ENCODE measurements at regions not wholly inside any gene's neighbourhood (a gene's known extent, or its start where the extent isn't known, plus 50 kb on each side); places are given as distances from the start of the nearest gene placed in this dataset.

DNA sequence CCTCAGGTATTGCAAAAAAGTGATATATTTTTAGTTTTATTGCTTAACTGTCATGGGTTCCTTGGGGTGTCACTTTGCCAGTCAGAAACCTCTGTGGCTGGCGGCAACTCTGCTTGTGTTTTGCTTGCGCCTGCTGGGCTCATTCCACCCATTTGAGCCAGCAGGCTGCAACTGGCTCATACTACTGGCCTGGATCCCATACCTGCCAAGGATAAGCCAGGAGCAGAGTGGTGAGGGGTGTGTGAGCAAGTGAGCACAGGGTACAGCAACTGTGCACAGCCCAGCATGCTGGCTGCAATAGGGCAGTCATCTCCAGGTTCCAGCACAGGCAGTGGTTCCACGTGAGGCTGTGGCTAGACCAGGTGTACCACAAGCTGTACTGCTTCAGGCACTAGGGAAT is 687.5 kb downstream of the NYAP2 start:
- H4K20me1 ChIP-seq (ENCODE audit: control insufficient read depth, insufficient read depth, insufficient read length), result no peaks in the 10 kb centered on the region
- H4K5ac ChIP-seq (ENCODE audit: insufficient read length, low read depth, low read length), result no peak overlapping the region
- H3K23me2 ChIP-seq (ENCODE audit: insufficient read length, low read depth, low read length, poor library complexity, severe bottlenecking), result no peaks in the 10 kb centered on the region

More for the DNA sequence above, 687.5 kb downstream of the NYAP2 start:
- H3K79me1 ChIP-seq (ENCODE audit: insufficient read depth, low read depth, low read length, poor library complexity, severe bottlenecking), result no peaks in the 10 kb centered on the region
- no peak overlapping the region for H2BK15ac ChIP-seq (ENCODE audit: low read depth, low read length)
- no CpG with 5 or more reads among the region's 3 CpGs for WGBS (ENCODE audit: extremely low coverage, insufficient read length, low lambda C conversion rate)
- no peak overlapping the region for H3K18ac ChIP-seq (ENCODE audit: insufficient read length, low read depth, low read length)
- Mint-ChIP-seq H3K27ac (no peak overlapping the region), H3K27me3 (ENCODE audit: low read depth) (peaks cover 2% of the 10 kb centered on the region; the same call in 1 of the 2 replicates), H3K4me1 (no peaks in the 10 kb centered on the region), H3K4me3 (no peak overlapping the region), H3K9me3 (peaks cover 21 to 27% of the 10 kb centered on the region in 2 experiments), H3K36me3 (ENCODE audit: insufficient read depth in 1 of 3, low read depth in 3 of 3) (peaks cover 5 to 20% (median 12%) of the 10 kb centered on the region in 3 experiments)
- H3K23ac ChIP-seq (ENCODE audit: insufficient read length, low read depth, low read length), result no peak overlapping the region
- H3K9me3 ChIP-seq (ENCODE audit: control insufficient read depth, low read depth, low read length), result peaks cover 6% of the 10 kb centered on the region
- no peak overlapping the region for H3T11ph ChIP-seq (ENCODE audit: low read length)
- H3K4me2 ChIP-seq (ENCODE audit: insufficient read depth, insufficient read length, low read length), result no peak overlapping the region
- H3K27ac ChIP-seq (ENCODE audit: insufficient read length, low read depth, low read length), result no peak overlapping the region
- H2BK5ac ChIP-seq (ENCODE audit: insufficient read length, low read length), result no peak overlapping the region
- no peak overlapping the region for H2BK20ac ChIP-seq (ENCODE audit: low read depth, low read length, poor library complexity, severe bottlenecking)
- H3K56ac ChIP-seq (ENCODE audit: insufficient read length, low read depth, low read length), result no peak overlapping the region
- H2BK12ac ChIP-seq (ENCODE audit: insufficient read length, low read depth, low read length), result no peak overlapping the region
- no peak overlapping the region for H2BK120ac ChIP-seq (ENCODE audit: low read depth, low read length, poor library complexity, severe bottlenecking)
- no peak overlapping the region for H2AFZ ChIP-seq (ENCODE audit: low read length)
- TF ChIP-seq, protein P1, sequence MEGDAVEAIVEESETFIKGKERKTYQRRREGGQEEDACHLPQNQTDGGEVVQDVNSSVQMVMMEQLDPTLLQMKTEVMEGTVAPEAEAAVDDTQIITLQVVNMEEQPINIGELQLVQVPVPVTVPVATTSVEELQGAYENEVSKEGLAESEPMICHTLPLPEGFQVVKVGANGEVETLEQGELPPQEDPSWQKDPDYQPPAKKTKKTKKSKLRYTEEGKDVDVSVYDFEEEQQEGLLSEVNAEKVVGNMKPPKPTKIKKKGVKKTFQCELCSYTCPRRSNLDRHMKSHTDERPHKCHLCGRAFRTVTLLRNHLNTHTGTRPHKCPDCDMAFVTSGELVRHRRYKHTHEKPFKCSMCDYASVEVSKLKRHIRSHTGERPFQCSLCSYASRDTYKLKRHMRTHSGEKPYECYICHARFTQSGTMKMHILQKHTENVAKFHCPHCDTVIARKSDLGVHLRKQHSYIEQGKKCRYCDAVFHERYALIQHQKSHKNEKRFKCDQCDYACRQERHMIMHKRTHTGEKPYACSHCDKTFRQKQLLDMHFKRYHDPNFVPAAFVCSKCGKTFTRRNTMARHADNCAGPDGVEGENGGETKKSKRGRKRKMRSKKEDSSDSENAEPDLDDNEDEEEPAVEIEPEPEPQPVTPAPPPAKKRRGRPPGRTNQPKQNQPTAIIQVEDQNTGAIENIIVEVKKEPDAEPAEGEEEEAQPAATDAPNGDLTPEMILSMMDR (conservative IDR thresholded peaks at IDR 0.05), result no peak
- no peaks in the 10 kb centered on the region for H3K79me2 ChIP-seq (ENCODE audit: insufficient read depth, low read length)
- no peaks in the 10 kb centered on the region for H3K27me3 ChIP-seq (ENCODE audit: insufficient read depth, low read length)
- no peaks in the 10 kb centered on the region for H3K4me1 ChIP-seq (ENCODE audit: insufficient read depth, low read length)
- H3K9ac ChIP-seq (ENCODE audit: extremely low read depth, insufficient read length, low read length), result no peak overlapping the region
- no peak overlapping the region for H4K91ac ChIP-seq (ENCODE audit: insufficient read length, low read depth, low read length)
- H2AK5ac ChIP-seq (ENCODE audit: insufficient read length, low read length), result no peak overlapping the region
- H4K8ac ChIP-seq (replicated peaks; ENCODE audit: insufficient read length, low read depth, low read length), result no peak overlapping the region
- DNase-seq, result no peak
- H3K4ac ChIP-seq (ENCODE audit: low read depth, low read length), result no peak overlapping the region
- no peak overlapping the region for H3K14ac ChIP-seq (ENCODE audit: insufficient read depth, low read length)

All from H9 (cell line).